A172 (cell line): ENCODE measurements at regions not wholly inside any gene's neighbourhood (a gene's known extent, or its start where the extent isn't known, plus 50 kb on each side); places are given as distances from the start of the nearest gene placed in this dataset.
A peak's percentile ranks its signal among the peaks of the same experiment; 100 is the strongest.

Experiments
- DNase-seq: peaks from one replicate; pipeline ENCODE4 v3.0.0-alpha.2; 2015; ENCODE audit warnings: low spot score

- DNase-seq: peak; percentile 37
Observed at GRCh38 chr14:82710267-82710841, 1176.7 kb upstream of the SEL1L start.

- DNase-seq: no peak
Observed at GRCh38 chr14:82719617-82720016, 1186.0 kb upstream of the SEL1L start.

GRCh38 chr14:82720431-82720830 lies 1186.8 kb upstream of the SEL1L start:
- no peak for DNase-seq

GRCh38 chr14:82720946-82721345 lies 1187.3 kb upstream of the SEL1L start:
- peak; percentile 16 for DNase-seq

- DNase-seq: peak; percentile 3
Observed at GRCh38 chr14:82724316-82724715, 1190.7 kb upstream of the SEL1L start.

- DNase-seq: peak; percentile 11
Observed at GRCh38 chr14:82725213-82725612, 1191.6 kb upstream of the SEL1L start.

GRCh38 chr14:82731526-82731925 lies 1197.9 kb upstream of the SEL1L start:
- no peak for DNase-seq

GRCh38 chr14:82740547-82740946 lies 1206.9 kb upstream of the SEL1L start:
- no peak for DNase-seq

GRCh38 chr14:82755476-82755875 lies 1221.8 kb upstream of the SEL1L start:
- no peak for DNase-seq

- DNase-seq: no peak
Observed at GRCh38 chr14:82755923-82756322, 1222.3 kb upstream of the SEL1L start.

- no peak for DNase-seq
Observed at GRCh38 chr14:82757776-82758175, 1224.1 kb upstream of the SEL1L start.

GRCh38 chr14:82759656-82760055 lies 1226.0 kb upstream of the SEL1L start:
- DNase-seq: no peak

- no peak for DNase-seq
Observed at GRCh38 chr14:82766123-82766522, 1232.5 kb upstream of the SEL1L start.

- DNase-seq: no peak
Observed at GRCh38 chr14:82766996-82767395, 1233.3 kb upstream of the SEL1L start.

- no peak for DNase-seq
Observed at GRCh38 chr14:82776958-82777357, 1243.3 kb upstream of the SEL1L start.

- DNase-seq: no peak
Observed at GRCh38 chr14:82778008-82778590, 1244.4 kb upstream of the SEL1L start.

GRCh38 chr14:82778601-82779000 lies 1244.9 kb upstream of the SEL1L start:
- DNase-seq: no peak

GRCh38 chr14:82779301-82779700 lies 1245.6 kb upstream of the SEL1L start:
- no peak for DNase-seq

GRCh38 chr14:82785756-82786482 lies 1252.3 kb upstream of the SEL1L start:
- DNase-seq: no peak

- DNase-seq: no peak
Observed at GRCh38 chr14:82786483-82786880, 1252.8 kb upstream of the SEL1L start.

GRCh38 chr14:82796086-82796485 lies 1262.4 kb upstream of the SEL1L start:
- no peak for DNase-seq

GRCh38 chr14:82798276-82798675 lies 1264.6 kb upstream of the SEL1L start:
- no peak for DNase-seq
